ENCODE measurements at regions not wholly inside any gene's neighbourhood (a gene's known extent, or its start where the extent isn't known, plus 50 kb on each side); places are given as distances from the start of the nearest gene placed in this dataset.

DNA sequence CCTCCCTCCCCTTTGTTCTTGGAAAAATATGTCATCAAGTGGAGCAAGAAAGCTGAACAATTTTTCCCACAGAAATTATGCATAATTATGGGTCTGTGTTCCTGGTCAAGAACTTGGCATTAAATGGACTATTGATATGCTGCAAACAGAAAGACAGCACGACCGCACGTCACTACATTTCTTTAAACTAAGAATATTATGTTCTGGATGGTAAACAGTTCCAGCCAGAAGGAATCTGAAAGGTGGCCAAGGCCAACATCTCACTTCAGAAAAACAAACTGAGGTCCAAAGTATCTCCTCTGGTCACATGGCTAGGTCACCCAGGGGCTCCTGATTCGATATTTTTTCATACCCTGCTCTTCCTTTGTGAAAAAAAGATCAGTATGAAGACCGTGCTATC is 173.3 kb upstream of the GAS1 start:
- TF ChIP-seq, protein P1, sequence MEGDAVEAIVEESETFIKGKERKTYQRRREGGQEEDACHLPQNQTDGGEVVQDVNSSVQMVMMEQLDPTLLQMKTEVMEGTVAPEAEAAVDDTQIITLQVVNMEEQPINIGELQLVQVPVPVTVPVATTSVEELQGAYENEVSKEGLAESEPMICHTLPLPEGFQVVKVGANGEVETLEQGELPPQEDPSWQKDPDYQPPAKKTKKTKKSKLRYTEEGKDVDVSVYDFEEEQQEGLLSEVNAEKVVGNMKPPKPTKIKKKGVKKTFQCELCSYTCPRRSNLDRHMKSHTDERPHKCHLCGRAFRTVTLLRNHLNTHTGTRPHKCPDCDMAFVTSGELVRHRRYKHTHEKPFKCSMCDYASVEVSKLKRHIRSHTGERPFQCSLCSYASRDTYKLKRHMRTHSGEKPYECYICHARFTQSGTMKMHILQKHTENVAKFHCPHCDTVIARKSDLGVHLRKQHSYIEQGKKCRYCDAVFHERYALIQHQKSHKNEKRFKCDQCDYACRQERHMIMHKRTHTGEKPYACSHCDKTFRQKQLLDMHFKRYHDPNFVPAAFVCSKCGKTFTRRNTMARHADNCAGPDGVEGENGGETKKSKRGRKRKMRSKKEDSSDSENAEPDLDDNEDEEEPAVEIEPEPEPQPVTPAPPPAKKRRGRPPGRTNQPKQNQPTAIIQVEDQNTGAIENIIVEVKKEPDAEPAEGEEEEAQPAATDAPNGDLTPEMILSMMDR (IDR thresholded peaks at IDR 0.05) = no peak
- no peak for TF ChIP-seq POLR2A (IDR thresholded peaks at IDR 0.05)

Data from heart left ventricle (tissue), 13 donors.